ENCODE measurements at regions not wholly inside any gene's neighbourhood (a gene's known extent, or its start where the extent isn't known, plus 50 kb on each side); places are given as distances from the start of the nearest gene placed in this dataset.

- no peak for TF ChIP-seq CTCF (IDR thresholded peaks at IDR 0.05)
- no peak for TF ChIP-seq POLR2A (IDR thresholded peaks at IDR 0.05)
Observed at GRCh38 chr3:144067059-144067458, 95.4 kb downstream of the DIPK2A start.

All from lower leg skin (tissue), 3 donors.